Keratinocyte (primary cell): ENCODE measurements at regions not wholly inside any gene's neighbourhood (a gene's known extent, or its start where the extent isn't known, plus 50 kb on each side); places are given as distances from the start of the nearest gene placed in this dataset.

Experiments
- CTCF ChIP-seq, 3 experiments: IDR thresholded peaks in 1 of 3; conservative IDR thresholded peaks in 1 of 3; optimal IDR thresholded peaks in 1 of 3; 2 replicates in 2 of 3; 3 replicates in 1 of 3; pipeline versions ENCODE3 to v1.5.1; 2011; ENCODE audit warnings: low read length in 3 of 3, mild to moderate bottlenecking in 3 of 3, moderate library complexity in 2 of 3, control low read depth in 1 of 3, inconsistent platforms in 1 of 3; ENCODE audit not compliant: insufficient read depth in 2 of 3; ENCODE audit errors: extremely low read depth in 1 of 3
- EZH2 ChIP-seq: IDR thresholded peaks from one replicate; pipeline ENCODE4 v1.6.1; 2012; ENCODE audit warnings: inconsistent platforms, mild to moderate bottlenecking, low read length, moderate library complexity

- TF ChIP-seq CTCF (optimal IDR thresholded peaks at IDR 0.05 in 1 of 3, IDR thresholded peaks at IDR 0.05 in 1 of 3, conservative IDR thresholded peaks at IDR 0.05 in 1 of 3; ENCODE audit: extremely low read depth in 1 of 3, insufficient read depth in 2 of 3, low read length in 3 of 3) (no peak), EZH2 (no peak)
Observed at GRCh38 chr17:13671771-13672170, 70.0 kb upstream of the HS3ST3A1 start.
